GM23248 (cell line): ENCODE measurements at regions not wholly inside any gene's neighbourhood (a gene's known extent, or its start where the extent isn't known, plus 50 kb on each side); places are given as distances from the start of the nearest gene placed in this dataset.

Source experiments
- DNase-seq: peaks from one replicate; pipeline ENCODE4 v3.0.0-alpha.2; 2015
- H2AFZ ChIP-seq: fragments of 200-600 bp; sonication (generic); 2 replicates; pipeline ENCODE4 v1.6.1; 2016; ENCODE audit warnings: antibody characterized with exemption
- H3F3A ChIP-seq: fragments of 200-600 bp; sonication (generic); 2 replicates; pipeline ENCODE4 v1.6.1; 2016; ENCODE audit warnings: mild to moderate bottlenecking, antibody characterized with exemption, mixed run types; ENCODE audit not compliant: insufficient read depth
- H3K27ac ChIP-seq: fragments of 200-600 bp; sonication (generic); 2 replicates; pipeline ENCODE4 v1.5.1; 2016; ENCODE audit warnings: mild to moderate bottlenecking
- H3K27me3 ChIP-seq: fragments of 200-600 bp; sonication (generic); replicated peaks from 2 replicates; pipeline ENCODE4 v1.6.1; 2016; ENCODE audit warnings: mild to moderate bottlenecking; ENCODE audit not compliant: insufficient read depth
- H3K36me3 ChIP-seq: fragments of 200-600 bp; sonication (generic); 2 replicates; pipeline ENCODE4 v1.6.1; 2016; ENCODE audit warnings: low read depth, mild to moderate bottlenecking
- H3K4me1 ChIP-seq: fragments of 200-600 bp; sonication (generic); 2 replicates; pipeline ENCODE4 v1.6.1; 2016; ENCODE audit warnings: mild to moderate bottlenecking; ENCODE audit not compliant: insufficient read depth
- H3K4me2 ChIP-seq: fragments of 200-600 bp; sonication (generic); one replicate; pipeline ENCODE4 v1.6.1; 2016; ENCODE audit warnings: mild to moderate bottlenecking; ENCODE audit not compliant: unreplicated experiment
- H3K4me3 ChIP-seq: fragments of 200-600 bp; sonication (generic); 2 replicates; pipeline ENCODE4 v1.5.1; 2016; ENCODE audit warnings: mild to moderate bottlenecking
- H3K79me2 ChIP-seq: fragments of 200-600 bp; sonication (generic); 2 replicates; pipeline ENCODE4 v1.6.1; 2016; ENCODE audit warnings: mild to moderate bottlenecking; ENCODE audit not compliant: insufficient read depth
- H3K9ac ChIP-seq: fragments of 200-600 bp; sonication (generic); 2 replicates; pipeline ENCODE4 v1.6.1; 2016; ENCODE audit warnings: mild to moderate bottlenecking
- H3K9me2 ChIP-seq: fragments of 200-600 bp; sonication (generic); 2 replicates; pipeline ENCODE4 v1.6.1; 2016; ENCODE audit warnings: mixed run types, mild to moderate bottlenecking, moderate library complexity; ENCODE audit not compliant: insufficient read depth
- H3K9me3 ChIP-seq: fragments of 200-600 bp; sonication (generic); one replicate; pipeline ENCODE4 v1.6.1; 2017; ENCODE audit warnings: low read depth
- H4K20me1 ChIP-seq: fragments of 200-600 bp; sonication (generic); 2 replicates; pipeline ENCODE4 v1.6.0; 2016; ENCODE audit not compliant: insufficient read depth
- EZH2 ChIP-seq: fragments of 200-600 bp; sonication (generic); IDR thresholded peaks from 2 replicates; pipeline ENCODE4 v1.6.1; 2018; ENCODE audit warnings: antibody characterized with exemption, mild to moderate bottlenecking; ENCODE audit not compliant: insufficient read depth, poor library complexity, severe bottlenecking
- EZH2phosphoT487 ChIP-seq: fragments of 200-600 bp; sonication (generic); IDR thresholded peaks from 2 replicates; pipeline ENCODE4 v1.6.1; 2018; ENCODE audit warnings: antibody characterized with exemption, moderate library complexity, mild to moderate bottlenecking, low read depth; ENCODE audit not compliant: insufficient read depth
- WGBS, 2 experiments: methylation state at CpG; one replicate each; pipeline ENCODE4 v1.1.6; 2015 to 2017; ENCODE audit warnings: low lambda C conversion rate in 2 of 2, low coverage in 1 of 2; ENCODE audit errors: missing lambda C conversion rate in 2 of 2; 5-methylcytosine and 5-hydroxymethylcytosine counted together
- in situ Hi-C: fragments of 300-500 bp; cut with MboI; formaldehyde crosslinking; loops from 2 replicates; pipeline ENCODE4 v1.15.0; 2020

- Histone ChIP-seq H4K20me1 (no peaks in the 10 kb centered on the region), H3K9me2 (no peaks in the 10 kb centered on the region), H3K9ac (no peak overlapping the region), H3K79me2 (no peaks in the 10 kb centered on the region), H3K4me2 (no peak overlapping the region), H3F3A (no peaks in the 10 kb centered on the region), H2AFZ (no peak overlapping the region), H3K4me1 (no peaks in the 10 kb centered on the region), H3K9me3 (no peaks in the 10 kb centered on the region), H3K36me3 (no peaks in the 10 kb centered on the region), H3K27ac (no peak overlapping the region), H3K4me3 (no peak overlapping the region), H3K27me3 (no peaks in the 10 kb centered on the region)
- TF ChIP-seq EZH2, result no peak
- TF ChIP-seq EZH2phosphoT487, result no peak
- no peak for DNase-seq
- in situ Hi-C loops, result no loop called here
- WGBS, 2 experiments, result 0% methylated on average over 1 of the region's 1 CpG
Observed at GRCh38 chr4:136078976-136079375, 1453.3 kb downstream of the PCDH18 start.

GRCh38 chr4:136056748-136057147 is 1475.5 kb downstream of the PCDH18 start:
- 28% methylated on average over 7 of the region's 7 CpGs for WGBS, 2 experiments
- H3K27ac ChIP-seq, result no peak overlapping the region
- no peak overlapping the region for H3K4me2 ChIP-seq
- no peaks in the 10 kb centered on the region for H3K79me2 ChIP-seq
- H3K9ac ChIP-seq, result no peak overlapping the region
- H2AFZ ChIP-seq, result no peak overlapping the region
- TF ChIP-seq EZH2, result no peak
- TF ChIP-seq EZH2phosphoT487, result no peak
- H3K27me3 ChIP-seq, result no peaks in the 10 kb centered on the region
- H3K4me1 ChIP-seq, result no peaks in the 10 kb centered on the region
- no peak for DNase-seq
- no peaks in the 10 kb centered on the region for H3K9me2 ChIP-seq
- H3K9me3 ChIP-seq, result peaks cover 5% of the 10 kb centered on the region
- no peaks in the 10 kb centered on the region for H4K20me1 ChIP-seq
- in situ Hi-C loops, result no loop called here
- H3K4me3 ChIP-seq, result no peak overlapping the region
- H3F3A ChIP-seq, result no peaks in the 10 kb centered on the region
- H3K36me3 ChIP-seq, result no peaks in the 10 kb centered on the region

- Histone ChIP-seq H3K4me3 (no peak overlapping the region), H3F3A (no peaks in the 10 kb centered on the region), H3K9me3 (no peaks in the 10 kb centered on the region), H3K4me2 (no peak overlapping the region), H4K20me1 (no peaks in the 10 kb centered on the region), H3K9me2 (no peaks in the 10 kb centered on the region), H2AFZ (no peak overlapping the region), H3K27me3 (no peaks in the 10 kb centered on the region), H3K9ac (no peak overlapping the region), H3K36me3 (no peaks in the 10 kb centered on the region), H3K27ac (no peak overlapping the region), H3K79me2 (no peaks in the 10 kb centered on the region), H3K4me1 (no peaks in the 10 kb centered on the region)
- TF ChIP-seq EZH2 (no peak), EZH2phosphoT487 (no peak)
- 34 to 43% methylated on average over 3 of the region's 3 CpGs for WGBS, 2 experiments
- no peak for DNase-seq
- in situ Hi-C loops, result no loop called here
Observed at GRCh38 chr4:136055360-136055759, 1476.9 kb downstream of the PCDH18 start.

- H3K9ac ChIP-seq, result no peak overlapping the region
- in situ Hi-C loops, result no loop called here
- no peaks in the 10 kb centered on the region for H3K79me2 ChIP-seq
- H2AFZ ChIP-seq, result no peak overlapping the region
- no peak overlapping the region for H3K4me3 ChIP-seq
- no peak for TF ChIP-seq EZH2phosphoT487
- TF ChIP-seq EZH2, result no peak
- no peak overlapping the region for H3K4me2 ChIP-seq
- WGBS, 2 experiments, result 54 to 74% methylated on average over 1 of the region's 1 CpG
- H3K27me3 ChIP-seq, result no peaks in the 10 kb centered on the region
- peaks cover 5% of the 10 kb centered on the region for H3K9me3 ChIP-seq
- H3K27ac ChIP-seq, result no peak overlapping the region
- no peaks in the 10 kb centered on the region for H4K20me1 ChIP-seq
- H3K4me1 ChIP-seq, result no peaks in the 10 kb centered on the region
- no peaks in the 10 kb centered on the region for H3F3A ChIP-seq
- H3K36me3 ChIP-seq, result no peaks in the 10 kb centered on the region
- H3K9me2 ChIP-seq, result no peaks in the 10 kb centered on the region
- no peak for DNase-seq
Observed at GRCh38 chr4:136036744-136037143, 1495.5 kb downstream of the PCDH18 start.

GRCh38 chr4:136032391-136032790 is 1499.9 kb downstream of the PCDH18 start:
- H3K36me3 ChIP-seq, result no peaks in the 10 kb centered on the region
- H3K27me3 ChIP-seq, result no peaks in the 10 kb centered on the region
- no peak overlapping the region for H3K4me2 ChIP-seq
- TF ChIP-seq EZH2, result no peak
- TF ChIP-seq EZH2phosphoT487, result no peak
- no peak overlapping the region for H3K9ac ChIP-seq
- 2 to 4% methylated on average over 1 of the region's 1 CpG for WGBS, 2 experiments
- no peaks in the 10 kb centered on the region for H3F3A ChIP-seq
- no peaks in the 10 kb centered on the region for H3K79me2 ChIP-seq
- H3K4me1 ChIP-seq, result no peaks in the 10 kb centered on the region
- no peaks in the 10 kb centered on the region for H3K9me2 ChIP-seq
- no peak overlapping the region for H3K27ac ChIP-seq
- H3K4me3 ChIP-seq, result no peak overlapping the region
- no peak overlapping the region for H2AFZ ChIP-seq
- DNase-seq, result no peak
- no peaks in the 10 kb centered on the region for H4K20me1 ChIP-seq
- in situ Hi-C loops, result no loop called here
- H3K9me3 ChIP-seq, result no peaks in the 10 kb centered on the region
